NCI-H526 (cell line): ENCODE measurements at regions not wholly inside any gene's neighbourhood (a gene's known extent, or its start where the extent isn't known, plus 50 kb on each side); places are given as distances from the start of the nearest gene placed in this dataset.

Experiments used
- DNase-seq, 2 experiments: peaks; one replicate each; lab custom pipeline; 2025; lab: John Stamatoyannopoulos, UW

DNA sequence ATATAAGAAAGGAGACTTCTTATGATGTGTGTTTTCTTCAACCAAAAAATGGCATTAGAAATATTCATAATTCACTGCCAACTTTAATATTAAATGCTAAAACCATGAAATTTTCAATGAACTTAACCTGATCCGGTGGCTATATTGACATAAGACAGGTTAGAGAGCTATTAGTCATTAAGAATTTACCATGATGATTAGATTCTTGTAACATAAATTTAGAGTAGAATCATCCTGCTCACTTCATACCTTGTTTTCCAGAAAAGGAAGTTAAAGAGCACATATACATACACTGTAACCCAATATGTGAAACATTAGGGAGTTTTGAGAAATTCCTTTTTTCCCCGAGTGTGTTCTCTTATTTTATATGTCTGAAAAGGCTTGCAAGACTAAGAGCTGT is 430.3 kb upstream of the SEMA3A start:
- DNase-seq, result no peak

DNA sequence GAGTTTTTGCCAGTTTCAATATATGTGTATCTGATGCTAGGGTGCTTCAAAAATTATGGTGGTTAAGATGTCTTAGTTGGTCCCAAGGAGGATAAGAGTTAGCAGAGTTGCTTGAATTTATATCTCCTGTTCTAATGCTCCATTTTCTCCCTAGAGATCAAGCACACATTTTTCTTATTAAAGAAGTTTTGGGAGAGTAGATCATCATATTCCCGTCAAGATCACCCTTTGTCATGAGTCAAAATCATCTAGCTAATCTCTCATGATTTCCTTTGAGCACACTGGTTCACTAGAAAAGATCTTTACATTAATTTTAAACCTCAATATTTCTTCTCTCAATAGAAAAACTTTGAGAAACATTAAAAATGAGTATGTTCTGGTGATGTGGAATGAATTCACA is 429.9 kb upstream of the SEMA3A start:
- no peak for DNase-seq

DNA sequence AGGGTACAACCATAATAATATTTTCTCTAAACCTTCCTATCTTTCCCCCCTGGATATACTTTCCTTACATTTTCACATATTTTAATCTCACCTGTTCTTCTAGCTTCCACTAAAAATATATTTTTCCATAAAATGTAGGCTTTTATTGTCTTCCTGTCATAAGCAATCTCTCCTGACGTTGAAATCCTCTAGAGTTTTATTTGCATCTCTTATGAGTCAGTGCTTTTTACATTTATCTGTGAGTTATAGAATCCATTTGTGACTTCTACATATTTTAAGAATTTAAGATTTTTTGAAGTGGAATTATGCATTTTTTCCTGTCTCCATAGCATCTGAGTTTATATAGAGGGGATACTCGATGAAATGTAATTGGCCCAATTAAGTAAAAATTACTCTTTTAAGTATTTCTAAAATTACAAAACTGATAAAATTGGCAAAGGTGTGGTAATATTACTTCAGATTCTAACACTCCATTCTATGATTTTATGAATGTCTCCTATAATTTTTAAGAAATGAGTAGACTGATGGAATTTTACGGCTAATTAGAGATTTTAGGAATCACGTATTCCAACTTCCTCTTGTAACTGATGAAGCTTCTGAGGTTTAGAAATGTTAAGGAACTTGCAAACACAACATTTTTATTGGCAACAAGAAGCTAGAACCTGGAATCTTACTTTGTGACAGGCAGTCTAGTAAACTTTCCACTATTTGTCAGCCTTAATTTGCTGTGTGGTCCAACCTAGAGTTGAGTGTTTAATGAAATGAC is 422.9 kb upstream of the SEMA3A start:
- DNase-seq, result no peak

DNA sequence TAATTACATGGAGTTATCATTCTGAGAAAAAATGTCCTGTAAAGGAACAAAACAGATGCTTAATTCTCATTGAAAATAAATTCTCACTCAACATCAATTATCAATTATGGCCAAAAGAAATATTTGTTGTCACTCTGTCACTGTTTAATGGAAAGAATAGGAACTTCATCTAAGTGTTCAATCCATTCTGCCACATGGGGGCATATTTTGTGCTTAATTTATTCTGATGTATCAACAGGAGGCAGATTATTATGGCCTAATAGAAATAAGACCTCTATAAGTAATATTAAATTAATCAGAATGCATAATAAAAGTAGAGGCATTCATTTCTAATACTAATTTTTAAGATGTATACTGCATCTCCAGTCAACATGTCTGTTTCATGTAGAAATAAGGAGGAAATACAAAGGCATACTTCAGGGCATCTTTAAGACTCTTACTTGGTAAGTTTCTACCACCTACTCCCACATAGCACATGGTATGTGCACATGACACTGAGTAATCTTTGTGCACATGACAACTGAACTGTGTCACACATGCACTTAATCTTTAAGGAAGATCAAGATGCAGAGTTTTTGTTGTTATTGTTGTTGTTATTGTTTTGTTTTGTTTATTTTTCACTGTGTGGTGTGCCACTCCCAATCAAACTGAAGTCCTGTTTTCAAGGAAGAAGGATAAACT is 420.4 kb upstream of the SEMA3A start:
- no peak for DNase-seq

DNA sequence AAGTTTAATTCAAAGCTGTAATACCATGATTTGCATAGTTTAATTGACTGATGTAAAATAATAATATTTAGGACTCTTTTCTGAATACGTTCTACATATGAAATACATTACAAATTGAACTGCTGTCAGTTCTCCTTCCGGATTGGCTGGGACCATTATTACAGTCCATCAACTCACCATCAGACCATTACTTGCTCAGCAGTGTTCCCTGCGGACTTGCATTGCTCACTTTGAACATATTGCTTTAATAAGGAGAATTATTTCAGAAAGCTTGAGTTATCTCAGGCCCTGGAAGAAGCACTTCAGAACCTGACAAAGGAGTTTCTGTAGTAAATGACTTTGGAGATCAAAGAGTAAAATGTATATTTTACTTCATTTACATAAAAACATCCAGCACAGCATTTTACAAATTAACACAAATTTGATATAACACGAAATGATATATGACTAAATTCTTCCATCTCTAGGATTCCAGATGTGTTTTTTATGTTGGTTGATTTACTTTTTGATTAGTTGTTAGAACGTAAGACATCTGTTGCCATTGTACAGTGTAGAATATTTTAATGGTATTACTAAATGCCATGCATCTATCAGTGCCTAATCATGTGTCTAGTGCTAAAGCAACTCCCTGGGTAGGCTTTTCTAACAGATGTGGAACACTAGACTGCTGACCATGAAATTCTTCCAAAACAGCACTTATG is 418.5 kb upstream of the SEMA3A start:
- DNase-seq, result no peak

DNA sequence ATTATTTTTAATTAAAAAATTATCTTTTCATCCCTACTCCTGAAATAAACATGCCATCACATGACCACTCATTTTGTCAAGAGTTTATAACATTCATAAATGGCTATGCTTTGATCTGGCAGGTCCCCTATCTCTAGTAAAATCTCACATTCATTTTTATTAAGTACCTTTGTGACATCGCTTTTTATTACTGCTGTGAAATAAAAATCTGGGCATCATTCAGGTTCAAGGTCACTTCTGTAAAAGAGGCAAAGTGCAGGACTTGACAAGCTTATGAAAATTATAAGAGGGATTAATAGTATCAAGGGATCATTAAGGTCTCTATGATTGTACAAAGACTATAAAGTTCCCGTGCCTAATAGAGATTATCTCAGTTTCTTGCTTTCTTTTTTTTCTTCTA is 416.8 kb upstream of the SEMA3A start:
- DNase-seq, result no peak

DNA sequence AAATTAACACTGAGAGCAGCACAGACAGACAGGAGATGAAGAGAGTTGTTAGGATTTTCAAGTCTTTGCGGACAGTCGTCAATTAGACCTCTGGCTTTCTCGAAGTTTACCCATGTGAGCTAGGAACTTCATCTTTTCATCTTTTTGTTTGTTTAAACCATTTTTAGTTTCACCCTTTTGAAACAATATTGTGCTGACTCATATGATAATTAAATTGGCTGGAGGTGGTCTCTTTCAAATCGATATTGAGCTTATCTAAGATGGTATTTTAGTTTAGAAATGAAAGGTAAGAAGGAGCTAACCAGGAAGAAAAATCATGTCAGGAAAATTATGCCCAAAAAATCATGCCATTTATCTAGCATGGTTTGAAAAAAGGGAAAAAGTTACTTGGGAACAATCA is 415.8 kb upstream of the SEMA3A start:
- no peak for DNase-seq

DNA sequence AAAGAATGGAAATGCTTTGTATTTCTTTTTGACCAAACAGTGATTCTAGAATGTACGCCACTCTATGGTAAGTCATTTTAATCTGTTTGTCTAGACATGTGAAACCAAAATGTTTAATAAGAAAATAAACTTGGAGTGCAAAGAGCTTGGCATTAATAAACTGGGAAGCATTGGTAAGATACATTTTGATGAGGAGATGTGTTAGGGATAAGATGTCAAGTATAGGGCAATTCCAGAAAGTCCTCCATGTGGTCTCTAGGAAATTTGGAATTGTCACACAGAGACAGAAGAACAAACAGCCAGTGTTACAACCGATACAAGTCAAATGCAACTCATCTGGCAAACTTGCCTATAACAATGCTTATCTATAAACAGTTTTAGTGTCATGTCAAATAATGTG is 410.7 kb upstream of the SEMA3A start:
- no peak for DNase-seq

DNA sequence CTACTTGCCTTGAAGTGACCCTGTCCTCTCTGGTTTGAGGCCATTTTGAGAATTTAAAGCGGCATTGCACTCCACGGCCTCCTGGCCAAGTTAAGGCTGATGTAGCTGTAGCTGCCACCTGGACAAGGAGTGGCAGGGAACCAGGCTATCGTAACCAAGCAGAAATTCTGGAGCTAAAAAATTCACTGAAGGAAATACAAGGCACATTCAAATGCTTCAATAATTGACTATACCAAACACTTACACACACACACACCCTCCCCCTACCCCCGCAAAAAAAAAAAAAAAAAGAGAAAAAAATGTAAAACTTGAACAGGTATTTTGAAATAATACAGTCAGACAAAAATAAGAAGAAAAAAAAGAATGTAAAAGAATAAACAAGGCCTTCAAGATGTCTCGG is 409.0 kb upstream of the SEMA3A start:
- DNase-seq, result no peak

DNA sequence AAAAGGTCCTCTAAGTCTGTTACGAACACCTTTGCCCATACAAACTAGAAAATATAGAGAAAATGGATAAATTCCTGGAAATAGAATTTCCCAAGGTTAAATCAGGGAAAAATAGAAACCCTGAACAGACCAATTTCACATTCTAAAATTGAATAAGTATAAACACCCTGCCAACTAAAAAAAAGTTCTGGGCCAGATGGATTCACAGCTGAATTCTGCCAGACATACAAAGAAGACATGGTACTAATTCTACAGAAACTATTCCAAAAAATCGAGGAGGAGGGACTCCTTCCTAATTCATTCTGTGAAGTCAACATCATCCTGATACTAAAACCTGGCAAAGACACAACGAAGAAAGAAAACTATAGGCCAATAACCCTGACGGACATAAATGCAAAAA is 400.4 kb upstream of the SEMA3A start:
- DNase-seq, result no peak

DNA sequence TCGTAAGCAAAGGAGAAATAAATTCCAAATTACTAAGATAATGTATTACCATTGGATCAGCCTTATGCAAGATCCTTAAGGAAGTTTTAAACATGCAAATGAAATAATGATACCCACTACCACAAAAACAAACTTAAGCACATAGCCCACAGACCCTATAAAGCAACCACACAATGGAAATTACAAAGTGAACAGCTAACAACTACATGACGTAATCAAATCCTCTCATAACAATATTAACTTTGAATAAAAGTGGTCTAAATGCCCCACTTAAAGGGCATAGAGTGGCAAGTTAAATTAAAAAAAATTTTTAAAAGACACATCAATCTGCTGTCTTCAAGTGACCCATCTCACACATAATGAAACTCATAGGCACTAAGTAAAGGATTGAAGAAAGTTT is 397.3 kb upstream of the SEMA3A start:
- no peak for DNase-seq

DNA sequence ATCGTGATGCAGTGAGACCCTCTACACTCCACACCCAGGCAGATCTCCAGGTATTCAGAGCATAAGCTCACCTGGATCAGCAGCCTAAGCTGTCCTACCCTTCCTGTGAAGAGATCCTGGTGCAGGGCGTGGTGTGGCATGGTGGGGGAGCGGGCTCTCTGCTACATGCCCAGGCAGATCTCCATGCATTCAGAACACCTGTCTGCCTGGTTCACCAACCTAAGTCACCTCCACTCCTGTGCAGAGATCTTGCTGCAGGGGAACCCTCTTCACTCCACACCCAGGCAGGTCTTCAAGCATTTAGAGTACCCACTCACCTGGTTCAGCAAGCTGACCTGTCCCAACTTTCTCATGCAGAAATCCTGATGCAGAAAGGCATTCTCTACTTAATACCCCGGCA is 394.4 kb upstream of the SEMA3A start:
- no peak for DNase-seq

DNA sequence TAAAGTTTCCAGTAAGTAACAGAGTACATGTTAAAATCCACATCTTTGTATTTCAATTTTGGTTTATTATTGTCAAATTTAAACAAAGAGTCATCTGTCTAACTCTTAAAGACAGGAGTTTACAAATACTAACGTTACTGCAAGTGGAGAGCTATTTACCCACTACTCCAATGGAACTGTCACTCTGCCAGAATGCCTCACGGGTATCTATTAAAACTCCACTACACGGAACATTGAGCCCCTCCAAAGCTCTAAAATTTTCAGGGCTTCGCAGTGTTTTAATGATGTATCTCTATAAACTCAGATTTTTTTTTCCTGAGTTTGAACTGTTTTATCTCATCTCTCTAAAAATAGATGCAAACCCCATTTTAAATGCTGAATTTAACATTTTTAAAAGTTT is 388.7 kb upstream of the SEMA3A start:
- no peak for DNase-seq

DNA sequence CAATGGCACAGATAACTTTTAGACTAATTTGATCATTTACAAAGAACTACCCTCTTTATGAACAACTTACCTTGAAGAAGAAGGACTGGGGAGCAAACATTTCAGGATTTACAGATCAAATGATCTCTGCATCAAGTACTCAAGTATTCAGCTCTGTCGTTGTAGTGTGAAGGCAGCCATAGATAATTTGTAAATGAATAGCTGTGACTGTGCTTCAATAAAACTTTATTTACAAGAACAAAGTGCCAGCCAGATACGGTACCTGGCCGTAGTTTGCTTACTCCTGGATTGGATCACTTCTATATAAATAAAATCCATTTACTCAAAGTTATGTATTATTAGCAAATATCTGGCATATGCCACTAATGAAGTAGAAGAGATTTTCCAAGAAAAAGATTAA is 388.2 kb upstream of the SEMA3A start:
- DNase-seq, result no peak

DNA sequence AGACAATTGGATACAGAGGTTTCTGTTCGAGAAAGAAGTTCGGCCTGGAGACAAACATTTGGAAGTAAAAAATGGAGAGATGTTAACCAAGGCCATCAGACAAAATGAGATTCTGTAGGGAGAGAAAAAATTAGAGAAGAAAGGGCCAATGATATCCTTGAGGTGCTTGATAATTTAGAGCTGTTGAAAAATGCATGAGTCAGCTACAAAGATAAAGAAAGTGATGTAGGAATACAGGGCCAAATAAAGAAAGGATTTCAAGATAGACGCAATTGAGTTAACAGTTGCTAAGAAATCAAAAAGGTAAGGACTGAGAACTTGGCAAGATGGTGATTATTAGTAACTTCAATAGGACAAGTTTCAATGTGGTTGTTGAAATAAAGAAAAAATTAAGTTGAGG is 384.2 kb upstream of the SEMA3A start:
- no peak for DNase-seq

DNA sequence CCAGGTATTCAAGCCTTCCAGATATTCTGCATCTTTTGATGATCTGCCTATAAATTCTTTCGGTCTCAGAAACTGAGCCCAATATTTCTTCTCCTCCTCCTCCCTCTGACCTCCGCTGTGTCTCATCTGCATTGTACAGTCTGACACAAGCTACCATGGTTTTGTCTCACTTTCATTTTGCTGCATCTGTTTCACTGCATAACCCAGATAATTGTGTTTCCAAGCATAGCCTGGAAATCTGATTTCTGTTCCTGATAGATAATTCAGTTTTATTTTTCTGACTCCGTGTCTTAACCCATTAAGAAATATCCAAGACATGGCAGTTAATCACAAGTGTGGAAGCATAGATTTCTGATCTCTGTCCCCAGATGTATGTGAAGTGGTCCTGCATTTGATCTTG is 374.2 kb upstream of the SEMA3A start:
- no peak for DNase-seq

DNA sequence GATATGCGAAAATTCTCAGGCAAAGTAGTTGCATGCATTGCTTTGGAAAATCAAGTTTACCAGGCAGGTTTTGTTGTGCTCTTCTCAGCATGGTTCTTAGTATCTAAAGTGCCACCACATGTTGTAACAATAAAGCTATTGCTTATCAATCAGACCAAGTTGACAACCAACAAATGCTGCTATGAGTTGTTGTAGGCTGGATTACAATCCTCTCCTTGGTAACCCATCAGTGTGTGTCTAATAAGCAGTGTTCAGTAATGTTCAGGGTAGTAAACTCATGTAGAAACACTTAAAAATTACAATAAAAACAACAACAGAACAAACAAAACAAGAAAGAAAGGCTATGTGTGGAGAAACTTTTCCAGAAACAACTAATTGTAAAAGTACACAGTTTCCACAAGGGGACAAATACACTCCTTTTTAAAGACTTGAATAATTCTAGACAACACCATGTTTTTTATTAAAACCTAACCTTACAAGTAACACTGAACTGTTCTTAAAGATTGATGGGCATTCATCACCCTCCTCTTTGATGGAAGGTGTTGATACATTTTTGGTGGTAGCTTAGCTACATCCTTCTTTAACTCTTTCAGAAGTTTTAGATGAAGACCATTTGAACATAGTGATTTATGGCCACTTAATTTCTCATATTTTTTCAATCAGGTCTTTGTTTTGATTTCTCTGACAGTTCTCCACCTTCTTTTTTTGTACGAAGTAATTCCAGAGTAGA is 370.9 kb upstream of the SEMA3A start:
- DNase-seq, result no peak

DNA sequence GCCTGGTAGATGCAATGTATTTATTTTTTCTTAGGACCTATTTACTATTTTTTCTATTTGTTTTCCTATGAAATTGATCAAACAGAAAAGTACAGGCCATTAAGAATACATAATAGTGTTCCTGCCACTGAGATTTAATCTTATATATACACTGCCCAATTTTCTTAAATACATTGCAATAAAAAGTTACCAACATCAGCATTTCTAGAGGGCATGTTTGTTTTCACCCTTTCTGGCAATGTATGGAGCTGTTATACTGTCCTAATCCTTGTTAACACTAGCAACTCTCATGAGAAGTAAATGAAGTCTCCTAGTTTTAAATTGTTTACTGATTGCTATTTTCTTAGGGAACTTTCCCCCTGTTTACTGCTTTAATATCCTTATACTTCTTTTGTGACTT is 359.1 kb upstream of the SEMA3A start:
- DNase-seq, result no peak

DNA sequence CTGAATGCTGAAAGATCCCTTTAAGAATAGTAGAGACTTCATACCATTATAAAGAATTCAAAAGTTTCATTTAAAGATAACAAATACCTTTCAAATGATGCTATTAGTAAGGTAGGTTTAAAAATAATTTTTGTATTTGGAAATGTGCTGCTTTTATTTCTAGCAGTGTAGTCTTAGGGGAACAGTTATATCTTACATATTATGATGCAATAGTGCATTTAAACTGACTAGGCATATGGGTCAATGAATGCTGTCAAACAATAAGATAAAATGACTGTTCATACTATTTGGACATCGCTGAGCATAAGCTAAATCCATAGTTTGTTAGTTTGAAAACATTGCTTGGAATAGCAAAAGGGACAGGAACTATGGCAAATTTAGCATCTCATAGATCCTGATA is 354.8 kb upstream of the SEMA3A start:
- no peak for DNase-seq

DNA sequence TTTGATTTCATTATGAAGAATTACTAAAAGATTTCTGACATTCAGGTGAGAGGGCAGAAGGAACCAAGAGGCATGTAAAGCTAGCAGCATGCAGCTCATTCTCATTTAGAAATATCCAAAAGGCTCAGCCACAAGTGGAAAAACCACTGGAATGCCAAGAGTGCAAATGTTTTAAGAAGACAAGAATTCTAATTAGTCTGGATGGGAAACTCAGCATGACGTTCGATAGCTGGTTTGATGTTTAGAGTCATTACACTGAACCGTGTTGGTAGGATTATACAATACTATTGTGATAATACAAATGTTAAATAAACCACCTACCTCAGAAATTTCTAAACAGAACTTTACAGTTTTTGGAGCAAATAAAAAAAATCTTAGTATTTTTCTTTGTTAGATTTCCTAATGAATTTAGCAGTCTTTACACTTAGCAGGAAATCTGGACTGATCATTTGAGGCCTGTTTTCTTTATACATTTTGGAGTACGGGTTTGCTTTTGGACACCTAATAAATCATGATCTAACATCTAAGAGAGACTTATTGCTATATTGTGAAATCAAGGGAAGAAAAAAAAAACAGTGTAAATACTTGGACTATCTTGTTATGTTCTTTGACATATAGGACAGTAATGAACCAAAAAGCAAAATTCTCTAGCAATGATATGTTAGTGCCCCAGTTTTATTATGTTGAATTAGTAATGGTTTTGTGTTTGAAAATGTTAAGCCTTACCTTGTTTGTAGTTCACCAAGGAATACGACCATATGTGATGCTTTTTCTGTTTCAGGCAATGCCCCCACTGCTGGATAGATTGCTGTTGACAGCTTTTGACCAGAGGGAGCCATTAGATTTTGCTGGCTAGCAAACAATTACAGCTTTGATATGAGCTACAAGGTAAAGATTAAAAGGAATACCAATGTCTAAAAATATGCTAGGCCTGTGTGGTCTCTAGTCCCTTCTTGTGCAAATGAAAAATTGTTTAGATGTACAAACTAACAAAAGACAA is 354.1 kb upstream of the SEMA3A start:
- DNase-seq, result no peak

DNA sequence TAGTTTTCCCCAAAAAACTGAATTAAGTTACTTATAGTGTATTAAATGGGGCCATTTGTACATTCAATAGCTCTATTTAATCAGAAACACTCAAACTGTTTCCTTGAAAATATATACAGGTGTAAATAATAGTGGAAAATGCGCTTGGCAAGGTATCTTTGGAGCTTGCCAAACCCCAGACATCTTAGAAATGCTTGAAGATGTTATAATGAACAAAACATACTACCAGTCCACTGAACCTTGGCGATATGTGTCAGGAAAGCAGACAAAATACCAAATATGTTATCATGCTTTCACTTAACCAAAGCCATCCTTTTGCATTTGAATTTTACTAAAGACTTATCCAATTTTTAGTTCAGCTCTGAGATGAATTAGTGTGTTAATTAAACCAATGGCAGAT is 352.7 kb upstream of the SEMA3A start:
- DNase-seq, result no peak
